Mesendoderm (in vitro differentiated cells): ENCODE measurements at regions not wholly inside any gene's neighbourhood (a gene's known extent, or its start where the extent isn't known, plus 50 kb on each side); places are given as distances from the start of the nearest gene placed in this dataset.
A peak's percentile ranks its signal among the peaks of the same experiment; 100 is the strongest.

ENCODE experiments used
- DNase-seq: peaks from one replicate; pipeline ENCODE4 v3.0.0; 2013
- H2AK5ac ChIP-seq: 2 replicates; pipeline ENCODE4 v1.6.1; 2013; ENCODE audit warnings: low read length, inconsistent platforms
- H2BK120ac ChIP-seq: 2 replicates; pipeline ENCODE4 v1.6.1; 2013; ENCODE audit warnings: low read depth, mild to moderate bottlenecking, low read length, moderate library complexity, mixed read lengths
- H2BK15ac ChIP-seq: replicated peaks from 2 replicates; pipeline ENCODE4 v1.6.1; 2013; ENCODE audit warnings: low read depth, mild to moderate bottlenecking, moderate library complexity
- H2BK5ac ChIP-seq: 2 replicates; pipeline ENCODE4 v1.6.1; 2013; ENCODE audit warnings: low read length, inconsistent platforms
- H3K18ac ChIP-seq: 2 replicates; pipeline ENCODE4 v1.6.1; 2013; ENCODE audit warnings: mild to moderate bottlenecking, low read length, mixed read lengths
- H3K23ac ChIP-seq: one replicate; pipeline ENCODE4 v1.6.1; 2013; ENCODE audit warnings: low read length
- H3K27ac ChIP-seq: 2 replicates; pipeline ENCODE4 v1.5.1; 2013; ENCODE audit warnings: low read depth, mild to moderate bottlenecking, inconsistent platforms, low read length, moderate library complexity
- H3K27me3 ChIP-seq: 2 replicates; pipeline ENCODE4 v1.6.1; 2013; ENCODE audit warnings: low read length, control low read depth, mild to moderate bottlenecking, inconsistent platforms; ENCODE audit not compliant: insufficient read depth, poor library complexity
- H3K36me3 ChIP-seq: 2 replicates; pipeline ENCODE4 v1.6.1; 2013; ENCODE audit warnings: low read length, inconsistent platforms; ENCODE audit not compliant: control insufficient read depth, insufficient read depth
- H3K4ac ChIP-seq: one replicate; pipeline ENCODE4 v1.6.1; 2013; ENCODE audit warnings: low read depth, mild to moderate bottlenecking, low read length, moderate library complexity
- H3K4me1 ChIP-seq: 2 replicates; pipeline ENCODE4 v1.6.1; 2013; ENCODE audit warnings: low read depth, low read length, inconsistent platforms; ENCODE audit not compliant: control insufficient read depth
- H3K4me2 ChIP-seq: 2 replicates; pipeline ENCODE4 v1.6.1; 2013; ENCODE audit warnings: low read length
- H3K4me3 ChIP-seq: 2 replicates; pipeline ENCODE4 v1.5.1; 2013; ENCODE audit warnings: mild to moderate bottlenecking, low read length
- H3K56ac ChIP-seq: one replicate; pipeline ENCODE4 v1.6.1; 2013; ENCODE audit warnings: low read length
- H3K79me1 ChIP-seq: 2 replicates; pipeline ENCODE4 v1.6.1; 2013; ENCODE audit warnings: low read length, inconsistent platforms
- H3K79me2 ChIP-seq: 2 replicates; pipeline ENCODE4 v1.6.1; 2013; ENCODE audit warnings: mild to moderate bottlenecking, low read length; ENCODE audit not compliant: control insufficient read depth, insufficient read depth
- H3K9ac ChIP-seq: 2 replicates; pipeline ENCODE4 v1.6.1; 2013; ENCODE audit warnings: low read length, inconsistent platforms
- H4K5ac ChIP-seq: one replicate; pipeline ENCODE4 v1.6.1; 2013; ENCODE audit warnings: low read length
- H4K8ac ChIP-seq: one replicate; pipeline ENCODE4 v1.6.1; 2013; ENCODE audit warnings: low read depth, mild to moderate bottlenecking, control low read depth, low read length, moderate library complexity
- WGBS: extraction: QIAGEN DNeasy Blood & Tissue Kit; methylation state at CpG from one replicate; pipeline ENCODE4 v1.1.7; 2013; ENCODE audit warnings: low lambda C conversion rate, missing lambda C conversion rate; ENCODE audit not compliant: insufficient coverage; ENCODE audit errors: extremely low coverage; 5-methylcytosine and 5-hydroxymethylcytosine counted together

DNA sequence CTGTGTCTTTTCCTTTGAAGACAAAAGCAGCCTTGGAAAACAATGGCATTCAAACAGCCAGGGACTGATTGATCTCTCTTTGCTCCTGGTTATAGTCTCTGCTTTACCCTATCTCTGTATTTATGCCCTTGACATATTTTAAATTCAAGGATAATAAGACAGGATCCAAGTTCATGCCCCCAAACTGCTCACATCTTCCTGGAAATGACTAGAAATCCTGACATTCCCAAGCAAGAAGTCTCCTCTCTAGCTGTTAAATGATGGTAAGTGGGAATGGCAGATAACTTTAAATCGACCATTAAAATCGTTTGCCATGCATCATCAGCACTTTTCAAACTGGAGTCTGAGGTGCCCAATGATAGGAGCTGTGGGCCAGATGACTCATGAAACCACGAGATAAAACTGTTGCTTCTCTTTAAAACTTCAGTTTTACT lies 435.6 kb downstream of the FOXO1 start:
- WGBS = no CpG with 5 or more reads among the region's 3 CpGs
- no peak for DNase-seq
- no peak overlapping the region for H4K5ac ChIP-seq
- no peak overlapping the region for H3K27ac ChIP-seq
- H3K79me1 ChIP-seq = no peaks in the 10 kb centered on the region
- no peaks in the 10 kb centered on the region for H3K27me3 ChIP-seq
- H3K79me2 ChIP-seq = no peaks in the 10 kb centered on the region
- H3K4me3 ChIP-seq = no peak overlapping the region
- H3K36me3 ChIP-seq = no peaks in the 10 kb centered on the region
- no peak overlapping the region for H3K18ac ChIP-seq
- H2BK120ac ChIP-seq = no peak overlapping the region
- no peak overlapping the region for H3K23ac ChIP-seq
- no peak overlapping the region for H2BK15ac ChIP-seq
- H2BK5ac ChIP-seq = no peak overlapping the region
- H3K56ac ChIP-seq = no peak overlapping the region
- H3K4ac ChIP-seq = no peak overlapping the region
- no peak overlapping the region for H3K9ac ChIP-seq
- no peak overlapping the region for H2AK5ac ChIP-seq
- peaks cover 4% of the 10 kb centered on the region for H3K4me1 ChIP-seq
- no peak overlapping the region for H4K8ac ChIP-seq
- no peak overlapping the region for H3K4me2 ChIP-seq

DNA sequence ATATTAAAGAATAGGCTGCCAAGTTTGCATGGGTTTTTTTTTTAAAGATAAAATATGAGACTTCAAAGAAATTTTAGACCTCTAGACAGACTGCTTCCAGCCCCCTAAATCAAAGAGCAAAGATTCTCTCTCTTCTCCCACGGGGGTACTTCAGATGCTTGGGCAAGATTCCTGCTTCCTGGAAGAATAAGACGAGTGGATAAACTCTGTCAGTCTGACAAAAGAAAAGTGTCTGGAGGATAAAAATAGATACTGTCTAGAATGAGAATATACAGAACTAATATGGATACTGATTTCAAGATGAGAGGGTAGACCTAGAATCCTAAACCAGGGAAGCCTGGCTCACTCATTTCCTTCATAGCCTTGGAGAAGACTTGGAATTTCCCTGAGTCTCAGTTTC lies 435.1 kb downstream of the FOXO1 start:
- Histone ChIP-seq H3K79me2 (no peaks in the 10 kb centered on the region), H3K4me2 (no peak overlapping the region), H2AK5ac (no peak overlapping the region), H3K36me3 (no peaks in the 10 kb centered on the region), H3K4ac (no peak overlapping the region), H3K23ac (no peak overlapping the region), H3K56ac (no peak overlapping the region), H3K9ac (no peak overlapping the region), H3K18ac (no peak overlapping the region), H3K27me3 (no peaks in the 10 kb centered on the region), H2BK5ac (no peak overlapping the region), H4K8ac (no peak overlapping the region), H2BK120ac (no peak overlapping the region), H2BK15ac (no peak overlapping the region), H3K4me1 (peaks cover 4% of the 10 kb centered on the region), H3K27ac (no peak overlapping the region), H3K79me1 (no peaks in the 10 kb centered on the region), H3K4me3 (no peak overlapping the region), H4K5ac (no peak overlapping the region)
- DNase-seq = no peak
- WGBS = no CpG with 5 or more reads among the region's 2 CpGs

GRCh38 chr13:40231751-40232150 lies 434.7 kb downstream of the FOXO1 start:
- no peak overlapping the region for H3K27ac ChIP-seq
- H3K4me2 ChIP-seq = no peak overlapping the region
- no peak overlapping the region for H4K5ac ChIP-seq
- WGBS = no CpG with 5 or more reads among the region's 3 CpGs
- DNase-seq = no peak
- H3K9ac ChIP-seq = no peak overlapping the region
- no peak overlapping the region for H3K56ac ChIP-seq
- H3K79me2 ChIP-seq = no peaks in the 10 kb centered on the region
- no peak overlapping the region for H4K8ac ChIP-seq
- H3K79me1 ChIP-seq = no peaks in the 10 kb centered on the region
- H3K36me3 ChIP-seq = no peaks in the 10 kb centered on the region
- no peak overlapping the region for H2AK5ac ChIP-seq
- H3K4ac ChIP-seq = no peak overlapping the region
- H3K18ac ChIP-seq = no peak overlapping the region
- H2BK5ac ChIP-seq = no peak overlapping the region
- no peak overlapping the region for H2BK15ac ChIP-seq
- H2BK120ac ChIP-seq = no peak overlapping the region
- H3K27me3 ChIP-seq = no peaks in the 10 kb centered on the region
- no peak overlapping the region for H3K4me3 ChIP-seq
- no peak overlapping the region for H3K23ac ChIP-seq
- peaks cover 4% of the 10 kb centered on the region for H3K4me1 ChIP-seq

DNA sequence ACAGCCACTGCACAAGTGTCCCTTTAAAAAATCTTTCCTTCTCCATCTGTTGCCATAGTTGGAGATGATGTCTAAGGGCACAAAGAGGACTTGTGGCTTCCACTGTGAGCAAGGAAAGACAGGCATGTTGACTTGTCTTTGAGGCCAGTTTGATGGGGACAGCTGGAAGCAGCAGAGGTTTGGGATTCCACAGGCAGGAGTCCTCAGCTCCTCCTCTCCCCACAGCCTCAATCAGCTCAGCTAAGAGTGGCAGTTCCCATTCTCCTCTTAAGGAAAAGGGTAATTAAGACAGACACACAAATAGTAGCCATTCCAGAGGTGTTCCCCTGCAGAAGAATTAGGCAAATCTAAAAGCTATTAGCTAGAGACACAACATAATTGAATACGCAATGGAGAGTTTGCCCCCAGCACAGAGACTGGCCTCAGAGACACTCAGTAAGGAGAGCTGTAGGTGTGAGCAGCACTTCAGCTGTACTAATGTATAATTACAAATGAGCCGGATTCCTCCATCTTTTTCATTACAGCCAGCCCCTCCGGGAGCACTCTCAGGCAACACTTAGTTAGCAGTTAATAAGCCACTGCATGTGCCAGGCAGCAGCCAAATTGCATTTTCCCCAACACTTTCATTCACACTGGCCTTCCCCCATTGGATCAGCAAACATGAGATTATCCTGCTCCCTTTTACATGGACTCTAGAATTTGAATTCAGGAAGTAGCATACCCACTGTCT lies 434.0 kb downstream of the FOXO1 start:
- peak; percentile 78 for DNase-seq
- H3K9ac ChIP-seq = no peak overlapping the region
- no peak overlapping the region for H3K4me2 ChIP-seq
- no peak overlapping the region for H3K4ac ChIP-seq
- H4K8ac ChIP-seq = no peak overlapping the region
- no peaks in the 10 kb centered on the region for H3K27me3 ChIP-seq
- no peak overlapping the region for H3K23ac ChIP-seq
- no peak overlapping the region for H3K56ac ChIP-seq
- H2BK5ac ChIP-seq = no peak overlapping the region
- no peak overlapping the region for H3K18ac ChIP-seq
- H3K79me1 ChIP-seq = no peaks in the 10 kb centered on the region
- H2BK120ac ChIP-seq = no peak overlapping the region
- no peak overlapping the region for H3K4me3 ChIP-seq
- H3K36me3 ChIP-seq = no peaks in the 10 kb centered on the region
- H3K4me1 ChIP-seq = peaks cover 4% of the 10 kb centered on the region
- no peaks in the 10 kb centered on the region for H3K79me2 ChIP-seq
- no peak overlapping the region for H2BK15ac ChIP-seq
- H4K5ac ChIP-seq = no peak overlapping the region
- no CpG with 5 or more reads among the region's 3 CpGs for WGBS
- H3K27ac ChIP-seq = no peak overlapping the region
- no peak overlapping the region for H2AK5ac ChIP-seq

DNA sequence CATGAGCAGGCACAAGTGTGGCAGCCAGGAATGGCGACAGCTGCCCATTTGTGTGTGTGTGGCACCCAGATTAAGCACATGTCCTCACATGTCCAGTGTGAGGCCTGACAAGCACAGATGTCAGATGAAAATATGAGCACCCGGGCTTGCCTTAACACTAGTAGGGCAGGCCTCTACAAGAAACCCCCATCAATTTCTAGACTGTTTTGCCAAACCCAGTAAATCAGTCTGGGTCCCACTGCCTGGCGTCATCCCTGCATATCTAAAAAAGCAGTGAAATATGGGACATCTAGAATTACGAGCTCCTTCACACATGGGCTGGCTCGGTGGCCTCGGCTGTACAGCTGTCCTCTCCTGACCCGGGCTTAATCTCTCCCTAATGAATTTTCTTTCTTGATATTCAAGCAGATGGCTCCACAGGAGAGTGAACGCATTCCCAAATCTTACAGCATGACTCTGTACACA lies 432.7 kb downstream of the FOXO1 start:
- H3K79me2 ChIP-seq = no peaks in the 10 kb centered on the region
- no peaks in the 10 kb centered on the region for H3K79me1 ChIP-seq
- no peak overlapping the region for H4K8ac ChIP-seq
- no peak overlapping the region for H3K4me2 ChIP-seq
- DNase-seq = no peak
- H2BK5ac ChIP-seq = peak overlapping the region; percentile 4
- no peak overlapping the region for H3K23ac ChIP-seq
- no peak overlapping the region for H4K5ac ChIP-seq
- H2BK15ac ChIP-seq = no peak overlapping the region
- no peak overlapping the region for H2BK120ac ChIP-seq
- no peaks in the 10 kb centered on the region for H3K36me3 ChIP-seq
- H3K18ac ChIP-seq = peak overlapping the region; percentile 56
- no peak overlapping the region for H3K4me3 ChIP-seq
- no peak overlapping the region for H3K9ac ChIP-seq
- H3K56ac ChIP-seq = peak overlapping the region; percentile 59
- no CpG with 5 or more reads among the region's 8 CpGs for WGBS
- H3K4ac ChIP-seq = no peak overlapping the region
- no peaks in the 10 kb centered on the region for H3K27me3 ChIP-seq
- no peak overlapping the region for H2AK5ac ChIP-seq
- peaks cover 4% of the 10 kb centered on the region for H3K4me1 ChIP-seq
- no peak overlapping the region for H3K27ac ChIP-seq
